ENCODE measurements at regions not wholly inside any gene's neighbourhood (a gene's known extent, or its start where the extent isn't known, plus 50 kb on each side); places are given as distances from the start of the nearest gene placed in this dataset.

DNA sequence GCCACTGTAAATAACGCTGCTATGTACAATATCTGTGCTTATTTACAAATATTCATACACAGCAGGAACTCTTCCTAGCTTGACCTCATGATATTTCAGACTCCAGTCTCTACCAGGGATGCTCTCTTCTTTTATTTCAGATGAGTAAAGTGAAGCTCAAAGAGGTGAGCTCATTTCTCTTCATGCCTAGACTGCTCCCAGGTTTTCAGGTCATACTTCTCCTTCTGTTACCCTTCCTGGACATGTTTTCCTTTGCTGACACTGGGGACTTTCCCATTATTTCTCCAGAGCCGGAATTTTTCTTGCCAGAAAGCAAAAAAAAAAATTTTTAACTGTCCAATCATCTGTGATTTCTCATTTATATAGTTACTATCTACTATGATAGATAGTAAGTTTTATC lies 147.2 kb upstream of the DST start:
- TF ChIP-seq, protein P1, sequence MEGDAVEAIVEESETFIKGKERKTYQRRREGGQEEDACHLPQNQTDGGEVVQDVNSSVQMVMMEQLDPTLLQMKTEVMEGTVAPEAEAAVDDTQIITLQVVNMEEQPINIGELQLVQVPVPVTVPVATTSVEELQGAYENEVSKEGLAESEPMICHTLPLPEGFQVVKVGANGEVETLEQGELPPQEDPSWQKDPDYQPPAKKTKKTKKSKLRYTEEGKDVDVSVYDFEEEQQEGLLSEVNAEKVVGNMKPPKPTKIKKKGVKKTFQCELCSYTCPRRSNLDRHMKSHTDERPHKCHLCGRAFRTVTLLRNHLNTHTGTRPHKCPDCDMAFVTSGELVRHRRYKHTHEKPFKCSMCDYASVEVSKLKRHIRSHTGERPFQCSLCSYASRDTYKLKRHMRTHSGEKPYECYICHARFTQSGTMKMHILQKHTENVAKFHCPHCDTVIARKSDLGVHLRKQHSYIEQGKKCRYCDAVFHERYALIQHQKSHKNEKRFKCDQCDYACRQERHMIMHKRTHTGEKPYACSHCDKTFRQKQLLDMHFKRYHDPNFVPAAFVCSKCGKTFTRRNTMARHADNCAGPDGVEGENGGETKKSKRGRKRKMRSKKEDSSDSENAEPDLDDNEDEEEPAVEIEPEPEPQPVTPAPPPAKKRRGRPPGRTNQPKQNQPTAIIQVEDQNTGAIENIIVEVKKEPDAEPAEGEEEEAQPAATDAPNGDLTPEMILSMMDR (IDR thresholded peaks at IDR 0.05) = no peak
- TF ChIP-seq POLR2A (IDR thresholded peaks at IDR 0.05) = no peak
- no peak for TF ChIP-seq POLR2AphosphoS5 (IDR thresholded peaks at IDR 0.05)
